ENCODE measurements at regions not wholly inside any gene's neighbourhood (a gene's known extent, or its start where the extent isn't known, plus 50 kb on each side); places are given as distances from the start of the nearest gene placed in this dataset.

- H3K4me1 ChIP-seq: peaks cover 44% of the 10 kb centered on the region
- no peaks in the 10 kb centered on the region for H3K27me3 ChIP-seq
- no peaks in the 10 kb centered on the region for H3K9me3 ChIP-seq (replicated peaks)
- peak; percentile 36 to 56 for DNase-seq
- peak overlapping the region; percentile 15; the same call in 1 of the 2 replicates for H3K27ac ChIP-seq
- no peaks in the 10 kb centered on the region for H3K36me3 ChIP-seq
- H3K4me3 ChIP-seq: no peak overlapping the region
Measured at GRCh38 chr18:25735459-25735858, 355.0 kb downstream of the SS18 start.

GRCh38 chr18:25734336-25734735 lies 356.1 kb downstream of the SS18 start:
- Histone ChIP-seq H3K27me3 (no peaks in the 10 kb centered on the region), H3K9me3 (replicated peaks) (peaks cover 4% of the 10 kb centered on the region; the same call in 1 of the 2 replicates), H3K36me3 (no peaks in the 10 kb centered on the region), H3K4me3 (no peak overlapping the region), H3K27ac (no peak overlapping the region), H3K4me1 (peaks cover 33% of the 10 kb centered on the region)
- no peak for DNase-seq

- H3K9me3 ChIP-seq (replicated peaks): peaks cover 4% of the 10 kb centered on the region; the same call in 1 of the 2 replicates
- peaks cover 25% of the 10 kb centered on the region for H3K4me1 ChIP-seq
- no peak overlapping the region for H3K4me3 ChIP-seq
- no peaks in the 10 kb centered on the region for H3K36me3 ChIP-seq
- DNase-seq: no peak
- H3K27me3 ChIP-seq: no peaks in the 10 kb centered on the region
- H3K27ac ChIP-seq: no peak overlapping the region
Measured at GRCh38 chr18:25732862-25733261, 357.6 kb downstream of the SS18 start.

DNA sequence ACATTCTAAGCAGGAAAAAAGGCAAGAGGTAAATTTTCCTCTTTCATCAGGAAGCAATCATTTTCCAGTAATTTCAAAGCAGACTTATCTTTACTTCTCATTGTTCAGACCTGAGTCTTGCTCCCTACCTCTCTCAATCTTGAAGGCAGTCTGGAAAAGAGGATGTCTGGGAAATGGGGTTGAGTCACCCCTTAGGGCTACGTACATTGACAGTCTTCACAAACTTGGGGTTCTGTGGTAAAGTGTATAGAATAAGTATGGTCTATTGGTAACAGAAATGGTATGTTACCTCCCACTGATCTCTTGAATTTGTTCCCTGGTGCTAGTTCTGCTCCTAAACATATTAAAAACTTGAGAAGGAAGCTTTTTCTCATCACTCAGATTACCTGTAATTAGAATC lies 361.3 kb downstream of the SS18 start:
- no peak for DNase-seq
- H3K4me1 ChIP-seq: peaks cover 21% of the 10 kb centered on the region
- H3K9me3 ChIP-seq (replicated peaks): peaks cover 4% of the 10 kb centered on the region; the same call in 1 of the 2 replicates
- no peaks in the 10 kb centered on the region for H3K27me3 ChIP-seq
- H3K4me3 ChIP-seq: no peak overlapping the region
- H3K27ac ChIP-seq: no peak overlapping the region
- no peaks in the 10 kb centered on the region for H3K36me3 ChIP-seq

DNA sequence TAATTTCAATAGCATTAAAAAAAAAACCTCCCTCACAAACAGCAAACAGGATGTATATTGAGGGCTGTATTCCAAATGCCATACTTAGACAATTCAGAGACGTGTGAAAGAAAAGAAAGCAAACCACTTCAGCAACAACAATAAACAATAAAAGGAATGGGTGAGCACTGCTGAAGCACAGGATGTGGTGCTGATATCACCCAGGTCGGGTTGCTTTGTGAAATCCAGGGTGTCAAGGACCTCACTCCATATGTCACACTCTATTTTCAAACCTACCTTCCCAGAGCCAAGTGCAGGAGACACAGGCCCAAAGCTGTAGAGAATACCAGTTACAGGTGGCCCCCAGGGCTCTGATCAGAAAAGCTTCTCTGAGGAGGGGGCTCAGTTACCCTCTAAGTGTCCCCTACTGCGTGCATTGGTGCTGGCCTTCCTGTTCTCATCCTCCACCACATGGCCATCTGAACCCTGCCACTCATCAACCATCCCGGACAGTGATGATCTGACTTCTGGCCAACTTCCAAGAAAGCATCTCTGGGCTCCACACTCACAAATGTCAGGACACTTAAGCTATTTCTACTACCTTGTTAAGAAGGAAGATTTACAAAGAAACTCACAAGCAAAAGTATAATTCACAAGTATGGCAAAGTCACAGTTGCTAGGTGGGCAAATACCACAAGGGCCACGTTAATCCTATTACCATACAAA lies 363.0 kb downstream of the SS18 start:
- Histone ChIP-seq H3K4me3 (no peak overlapping the region), H3K27ac (peak overlapping the region; percentile 58; the same call in 1 of the 2 replicates), H3K36me3 (no peaks in the 10 kb centered on the region), H3K4me1 (peaks cover 21% of the 10 kb centered on the region), H3K27me3 (no peaks in the 10 kb centered on the region), H3K9me3 (replicated peaks) (peaks cover 4% of the 10 kb centered on the region; the same call in 1 of the 2 replicates)
- peak; percentile 11 to 43 for DNase-seq

- H3K27ac ChIP-seq: peak overlapping the region; percentile 58
- no peaks in the 10 kb centered on the region for H3K27me3 ChIP-seq
- H3K4me1 ChIP-seq: peaks cover 21% of the 10 kb centered on the region
- H3K36me3 ChIP-seq: no peaks in the 10 kb centered on the region
- H3K9me3 ChIP-seq (replicated peaks): peaks cover 4% of the 10 kb centered on the region
- DNase-seq: peak; percentile 46 to 67
- H3K4me3 ChIP-seq: peak overlapping the region; percentile 47
Measured at GRCh38 chr18:25726298-25726697, 364.1 kb downstream of the SS18 start.

- Histone ChIP-seq H3K4me1 (peaks cover 21% of the 10 kb centered on the region), H3K27me3 (no peaks in the 10 kb centered on the region), H3K9me3 (replicated peaks) (peaks cover 4% of the 10 kb centered on the region), H3K4me3 (no peak overlapping the region), H3K27ac (peak overlapping the region; percentile 58), H3K36me3 (no peaks in the 10 kb centered on the region)
- DNase-seq: no peak
Measured at GRCh38 chr18:25725501-25725900, 364.9 kb downstream of the SS18 start.

- Histone ChIP-seq H3K4me3 (no peak overlapping the region), H3K36me3 (no peaks in the 10 kb centered on the region), H3K9me3 (replicated peaks) (peaks cover 2% of the 10 kb centered on the region), H3K27me3 (no peaks in the 10 kb centered on the region), H3K27ac (no peak overlapping the region), H3K4me1 (peaks cover 21% of the 10 kb centered on the region)
- DNase-seq: no peak
Measured at GRCh38 chr18:25724997-25725396, 365.4 kb downstream of the SS18 start.

- DNase-seq: no peak
- H3K27ac ChIP-seq: no peak overlapping the region
- H3K27me3 ChIP-seq: no peaks in the 10 kb centered on the region
- H3K4me1 ChIP-seq: peaks cover 21% of the 10 kb centered on the region
- no peaks in the 10 kb centered on the region; the same call in 1 of the 2 replicates for H3K9me3 ChIP-seq (replicated peaks)
- no peaks in the 10 kb centered on the region for H3K36me3 ChIP-seq
- no peak overlapping the region for H3K4me3 ChIP-seq
Measured at GRCh38 chr18:25724121-25724520, 366.3 kb downstream of the SS18 start.

DNA sequence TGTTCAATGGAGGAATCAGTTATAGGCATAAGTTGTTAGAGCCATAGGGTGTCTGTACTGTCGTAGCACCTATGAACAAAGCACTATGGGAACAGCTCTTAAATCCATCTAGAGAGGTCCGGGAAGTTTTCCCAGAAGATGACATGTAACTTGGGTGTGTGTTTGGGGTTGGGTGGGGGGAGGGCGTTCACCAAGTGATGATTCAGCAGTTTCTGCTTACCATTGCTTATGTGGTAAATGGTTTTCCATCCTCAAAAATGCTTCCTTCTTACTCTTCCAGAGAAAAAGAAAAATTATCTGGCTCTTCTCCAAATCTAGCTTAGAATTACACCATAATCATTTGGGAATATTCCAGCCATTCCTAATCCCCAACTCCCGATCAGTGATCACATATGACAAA lies 361.1 kb upstream of the ZNF521 start:
- no peak overlapping the region for H3K27ac ChIP-seq
- H3K9me3 ChIP-seq (replicated peaks): no peaks in the 10 kb centered on the region
- no peak overlapping the region for H3K4me3 ChIP-seq
- H3K4me1 ChIP-seq: no peaks in the 10 kb centered on the region
- no peaks in the 10 kb centered on the region for H3K36me3 ChIP-seq
- no peak for DNase-seq
- no peaks in the 10 kb centered on the region for H3K27me3 ChIP-seq

DNA sequence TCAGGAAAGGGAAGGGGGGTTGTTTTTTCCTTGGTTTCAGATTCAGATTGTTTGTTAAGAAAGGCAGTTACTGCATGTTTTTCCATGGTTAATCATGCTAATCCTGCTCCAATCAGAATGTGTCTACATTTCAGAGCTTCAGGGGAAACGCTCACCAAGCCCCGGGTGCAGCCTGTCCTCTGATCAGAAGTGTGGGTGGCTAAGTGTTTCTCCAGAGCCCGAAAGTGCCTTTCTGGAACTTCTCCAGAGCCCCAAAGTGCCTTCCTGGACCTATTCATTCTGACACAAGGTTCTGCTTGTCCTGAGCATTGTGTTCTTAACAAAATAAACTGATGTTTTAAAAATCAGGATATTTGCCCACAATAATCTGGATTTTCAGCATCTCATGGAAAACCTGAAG lies 359.0 kb upstream of the ZNF521 start:
- no peak for DNase-seq
- no peak overlapping the region for H3K4me3 ChIP-seq
- no peaks in the 10 kb centered on the region for H3K9me3 ChIP-seq (replicated peaks)
- H3K27ac ChIP-seq: no peak overlapping the region
- no peaks in the 10 kb centered on the region for H3K36me3 ChIP-seq
- H3K27me3 ChIP-seq: no peaks in the 10 kb centered on the region
- H3K4me1 ChIP-seq: no peaks in the 10 kb centered on the region

DNA sequence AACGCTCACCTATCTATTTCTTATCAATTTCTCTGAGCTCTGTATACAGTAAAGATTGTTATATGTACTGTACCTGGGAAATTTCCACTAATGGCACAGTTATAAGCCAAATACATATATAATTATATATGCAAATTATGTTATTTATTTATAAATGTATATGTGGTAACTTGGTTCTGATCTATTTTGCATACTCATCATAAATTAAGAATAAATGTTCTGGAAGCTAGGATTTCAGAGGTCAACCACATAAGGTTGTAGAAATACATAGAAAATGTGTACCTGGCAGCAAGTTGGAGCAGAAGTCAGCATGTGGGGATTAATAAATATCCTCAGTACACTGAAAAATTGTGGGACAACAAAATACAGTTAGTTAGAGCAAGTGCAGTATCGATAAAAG lies 353.7 kb upstream of the ZNF521 start:
- DNase-seq: no peak
- Histone ChIP-seq H3K4me1 (peaks cover 26% of the 10 kb centered on the region), H3K4me3 (no peak overlapping the region), H3K27me3 (no peaks in the 10 kb centered on the region), H3K27ac (no peak overlapping the region), H3K9me3 (replicated peaks) (no peaks in the 10 kb centered on the region), H3K36me3 (no peaks in the 10 kb centered on the region)

GRCh38 chr18:25704494-25704893 lies 352.5 kb upstream of the ZNF521 start:
- Histone ChIP-seq H3K4me3 (peak overlapping the region; percentile 41), H3K9me3 (replicated peaks) (no peaks in the 10 kb centered on the region), H3K27ac (peak overlapping the region; percentile 74), H3K36me3 (no peaks in the 10 kb centered on the region), H3K27me3 (no peaks in the 10 kb centered on the region), H3K4me1 (peaks cover 26% of the 10 kb centered on the region)
- DNase-seq: peak; percentile 69 to 82

DNA sequence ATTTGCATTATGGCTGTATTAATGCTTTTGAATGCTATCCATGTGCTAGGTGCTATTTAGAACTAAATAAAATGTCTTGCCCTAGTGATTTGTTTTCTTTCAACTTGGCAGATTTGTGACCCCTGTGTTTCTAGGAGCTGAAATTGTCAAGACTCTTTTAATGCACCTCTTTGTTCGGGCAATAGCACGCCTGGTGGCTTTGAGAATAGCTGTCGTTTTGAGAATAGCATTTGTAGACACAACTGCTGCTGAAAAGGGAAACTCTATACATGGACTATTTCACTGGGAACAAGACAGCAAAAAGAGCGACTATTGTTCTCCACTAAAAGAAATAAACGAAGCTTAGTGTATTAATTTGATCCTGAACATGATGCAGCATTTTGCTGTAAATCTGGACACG lies 352.1 kb upstream of the ZNF521 start:
- Histone ChIP-seq H3K4me3 (peak overlapping the region; percentile 41), H3K36me3 (no peaks in the 10 kb centered on the region), H3K9me3 (replicated peaks) (no peaks in the 10 kb centered on the region), H3K27ac (peak overlapping the region; percentile 74), H3K4me1 (peaks cover 26% of the 10 kb centered on the region), H3K27me3 (no peaks in the 10 kb centered on the region)
- peak; percentile 27 to 61 for DNase-seq

DNA sequence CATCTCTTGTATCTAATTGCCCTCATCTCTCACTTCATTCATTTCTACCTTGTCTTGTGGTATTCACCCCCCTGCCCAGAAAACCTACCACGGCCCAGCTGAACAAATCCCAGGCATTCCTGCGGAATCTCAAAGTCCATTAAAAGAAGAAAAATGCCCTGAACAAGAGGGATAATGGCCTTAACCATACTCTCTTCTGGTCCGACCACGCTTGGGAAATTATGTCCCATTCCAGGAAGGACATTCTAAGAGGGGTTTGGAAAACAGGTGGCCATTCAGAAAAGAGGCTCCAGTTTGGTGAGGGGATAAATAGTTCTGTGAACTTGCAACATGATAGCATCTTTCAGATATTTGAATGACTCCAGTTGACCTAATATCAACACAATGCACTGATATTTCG lies 349.9 kb upstream of the ZNF521 start:
- H3K9me3 ChIP-seq (replicated peaks): no peaks in the 10 kb centered on the region
- H3K4me3 ChIP-seq: no peak overlapping the region
- no peaks in the 10 kb centered on the region for H3K27me3 ChIP-seq
- H3K27ac ChIP-seq: peak overlapping the region; percentile 16; the same call in 1 of the 2 replicates
- peak; percentile 36 to 64 for DNase-seq
- H3K36me3 ChIP-seq: no peaks in the 10 kb centered on the region
- H3K4me1 ChIP-seq: peaks cover 26% of the 10 kb centered on the region

DNA sequence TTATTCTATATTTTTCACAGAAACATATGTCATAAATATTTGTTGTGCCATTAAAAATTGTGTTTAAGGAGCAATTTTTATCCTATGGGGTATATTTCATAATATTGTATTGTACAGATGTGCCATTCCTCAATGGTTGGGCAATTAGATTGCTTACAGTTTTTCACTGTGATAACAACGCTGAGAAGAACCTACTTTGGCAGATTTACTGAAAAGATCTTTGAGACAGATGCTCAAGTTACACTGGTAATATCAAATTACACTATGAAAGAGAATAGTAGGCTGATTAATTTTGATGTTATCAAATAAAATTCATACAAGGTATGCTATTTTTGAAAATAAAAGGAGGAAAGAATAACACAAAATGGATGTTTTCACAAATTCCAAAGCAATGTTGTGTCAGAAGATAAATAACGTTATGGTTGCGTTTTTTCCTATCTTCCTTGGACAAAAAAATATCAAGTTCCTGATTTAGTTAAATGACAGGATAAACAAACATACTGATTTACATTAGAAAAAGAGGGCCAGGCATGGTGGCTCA lies 335.1 kb upstream of the ZNF521 start:
- H3K4me1 ChIP-seq: no peaks in the 10 kb centered on the region
- no peak for DNase-seq
- H3K4me3 ChIP-seq: no peak overlapping the region
- H3K27ac ChIP-seq: no peak overlapping the region
- no peaks in the 10 kb centered on the region for H3K9me3 ChIP-seq (replicated peaks)
- no peaks in the 10 kb centered on the region for H3K27me3 ChIP-seq
- no peaks in the 10 kb centered on the region for H3K36me3 ChIP-seq

Data from SJCRH30 (cell line).